SK-N-SH treated with all-trans-retinoic acid at 6 μM for 48 hours (cell line): ENCODE measurements at regions not wholly inside any gene's neighbourhood (a gene's known extent, or its start where the extent isn't known, plus 50 kb on each side); places are given as distances from the start of the nearest gene placed in this dataset.

Source experiments
- CREB5 ChIP-seq: fragments of 250-450 bp; sonication (Bioruptor Pico); IDR thresholded peaks from 2 replicates; pipeline ENCODE4 v1.5.1; 2020; ENCODE audit warnings: low read depth, mild to moderate bottlenecking, moderate library complexity
- CSRNP3 ChIP-seq: fragments of 250-450 bp; sonication (Bioruptor Pico); IDR thresholded peaks from 2 replicates; pipeline ENCODE4 v1.5.1; 2021; ENCODE audit warnings: mild to moderate bottlenecking, moderate library complexity
- ESRRG ChIP-seq: fragments of 250-450 bp; sonication (Bioruptor Pico); IDR thresholded peaks from 2 replicates; pipeline ENCODE4 v1.6.1; 2021; ENCODE audit warnings: mild to moderate bottlenecking
- PATZ1 ChIP-seq: fragments of 250-450 bp; sonication (Bioruptor Pico); IDR thresholded peaks from 2 replicates; pipeline ENCODE4 v1.8.0; 2020; ENCODE audit warnings: mild to moderate bottlenecking, moderate library complexity, borderline replicate concordance
- PPARA ChIP-seq: fragments of 250-450 bp; sonication (Bioruptor Pico); IDR thresholded peaks from 2 replicates; pipeline ENCODE4 v1.5.0; 2020; ENCODE audit warnings: mild to moderate bottlenecking, borderline replicate concordance
- RARB ChIP-seq: fragments of 250-450 bp; sonication (Bioruptor Pico); IDR thresholded peaks from 2 replicates; pipeline ENCODE4 v1.8.0; 2021; ENCODE audit warnings: mild to moderate bottlenecking, moderate library complexity
- SNAI2 ChIP-seq: fragments of 250-450 bp; sonication (Bioruptor Pico); IDR thresholded peaks from 2 replicates; pipeline ENCODE4 v1.5.0; 2020; ENCODE audit warnings: mild to moderate bottlenecking, moderate library complexity
- TCF4 ChIP-seq: fragments of 250-450 bp; sonication (Bioruptor Pico); IDR thresholded peaks from 2 replicates; pipeline ENCODE4 v1.8.0; 2021; ENCODE audit warnings: mild to moderate bottlenecking, moderate library complexity, borderline replicate concordance
- ZFP3 ChIP-seq: fragments of 250-450 bp; sonication (Bioruptor Pico); IDR thresholded peaks from 2 replicates; pipeline ENCODE4 v1.5.0; 2020; ENCODE audit warnings: mild to moderate bottlenecking, moderate library complexity
- ZNF8 ChIP-seq: fragments of 450-650 bp; formaldehyde crosslinking; IDR thresholded peaks from 2 replicates; pipeline ENCODE4 v1.5.0; 2020; ENCODE audit warnings: mild to moderate bottlenecking, moderate library complexity

GRCh38 chrX:115719171-115719570 is 158.2 kb downstream of the PLS3 start:
- TF ChIP-seq RARB (CRISPR knock-in tag) (no peak), CSRNP3 (CRISPR knock-in tag) (no peak), PATZ1 (no peak), CREB5 (CRISPR knock-in tag) (no peak), SNAI2 (CRISPR knock-in tag) (no peak), PPARA (CRISPR knock-in tag) (no peak), ESRRG (no peak), TCF4 (no peak), ZFP3 (CRISPR knock-in tag) (no peak), ZNF8 (CRISPR knock-in tag) (no peak)
